ENCODE measurements at regions not wholly inside any gene's neighbourhood (a gene's known extent, or its start where the extent isn't known, plus 50 kb on each side); places are given as distances from the start of the nearest gene placed in this dataset.

DNA sequence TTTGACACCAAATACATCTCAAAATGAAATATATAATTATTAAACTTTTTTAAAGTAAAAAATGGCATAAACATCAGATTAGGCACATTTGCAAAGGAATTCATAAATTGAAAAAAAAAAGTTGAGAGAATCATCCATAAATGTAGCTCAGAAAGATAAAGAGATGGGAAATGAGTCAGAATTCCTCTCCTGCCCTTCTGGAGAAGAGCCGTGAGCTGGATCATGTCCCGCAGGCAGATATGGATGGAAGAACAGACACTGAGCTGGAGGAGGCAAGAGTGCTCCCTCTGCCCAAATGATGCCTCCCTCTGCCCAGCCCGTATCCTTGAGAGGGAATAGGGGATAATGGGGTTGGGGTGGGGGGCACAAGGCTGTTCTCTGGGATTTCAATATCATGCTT lies 190.9 kb downstream of the TFCP2L1 start:
- FAIRE-seq (no peak), ATAC-seq (no peak), DNase-seq (ENCODE audit: low spot score) (no peak)
- Histone ChIP-seq H3K4me2 (ENCODE audit: low read depth, low read length) (no peak overlapping the region), H3K79me2 (ENCODE audit: insufficient read depth, low read length) (no peaks in the 10 kb centered on the region), H3K27me3 (ENCODE audit: control insufficient read depth in 1 of 2, insufficient read depth in 2 of 2, low read length in 2 of 2) (peaks cover 10 to 47% of the 10 kb centered on the region in 2 experiments; a peak in 2 of 5 replicates), H3K4me3 (replicated peaks in 1 of 3; ENCODE audit: insufficient read depth in 1 of 3, low read depth in 2 of 3, low read length in 3 of 3) (no peak overlapping the region), H4K20me1 (ENCODE audit: insufficient read depth, low read length) (no peaks in the 10 kb centered on the region), H3K9ac (ENCODE audit: insufficient read depth, low read depth, low read length) (no peak overlapping the region), H3K4me1 (ENCODE audit: insufficient read depth, low read length) (no peaks in the 10 kb centered on the region), H3K9me3 (ENCODE audit: low read length) (no peaks in the 10 kb centered on the region; the same call in 1 of the 2 replicates), H3K27ac (ENCODE audit: extremely low read length, insufficient read depth, low read length) (no peak overlapping the region), H3K36me3 (replicated peaks in 1 of 2; ENCODE audit: control insufficient read depth in 1 of 2, insufficient read depth in 2 of 2, low read length in 2 of 2) (no peaks in the 10 kb centered on the region), H2AFZ (ENCODE audit: low read length) (no peak overlapping the region)
- BruUV-seq (replicated peaks): no TSS peak
- TF ChIP-seq CBX5 (CRISPR knock-in tag; IDR thresholded peaks at IDR 0.05; ENCODE audit: borderline replicate concordance) (no peak), AGO1 (IDR thresholded peaks at IDR 0.05; ENCODE audit: low read depth, low read length, poor library complexity, severe bottlenecking) (no peak), SMYD3 (CRISPR knock-in tag; IDR thresholded peaks at IDR 0.05) (no peak), POGZ (CRISPR knock-in tag; IDR thresholded peaks at IDR 0.05) (no peak), ZNF839 (CRISPR knock-in tag; IDR thresholded peaks at IDR 0.05; ENCODE audit: borderline replicate concordance) (no peak)
- intact Hi-C loops (cut with micrococcal nuclease; ENCODE audit: unreplicated experiment) (no loop called here), in situ Hi-C loops (cut with HindIII; ENCODE audit: extremely low pct_ligation_motif_present, low pct_unique_long_range_greater_than_20kb) (loop anchor here (10.0 kb wide), 2 partner anchors 231 to 261 kb away; no protein-coding TSS in a partner anchor)
- POLR2A ChIA-PET: no interaction called here
- CTCF ChIA-PET (ENCODE audit: low intra/inter-chr PET ratio, low total read pairs): no interaction called here
- 20% methylated on average over 3 of the region's 3 CpGs for WGBS (ENCODE audit: low lambda C conversion rate)

DNA sequence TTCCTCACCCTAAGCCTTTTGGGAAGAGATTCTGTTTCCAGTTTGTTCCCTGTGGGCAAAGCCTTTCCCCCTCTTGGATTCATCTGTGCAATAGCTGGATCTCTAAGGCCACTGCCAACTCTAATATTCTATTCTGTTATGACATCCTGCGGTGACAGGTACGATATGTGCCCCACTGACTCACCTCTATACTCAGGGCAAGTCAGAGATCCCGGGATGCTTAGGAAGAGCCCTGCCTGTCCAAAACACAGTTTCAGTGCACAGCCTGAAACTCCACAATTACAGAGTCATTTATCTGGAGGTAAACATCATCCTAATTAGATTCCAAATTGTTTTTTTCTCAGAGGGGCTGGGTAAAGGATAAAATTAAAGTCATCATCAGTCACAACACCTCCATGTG lies 190.2 kb downstream of the TFCP2L1 start:
- Histone ChIP-seq H4K20me1 (ENCODE audit: insufficient read depth, low read length) (no peaks in the 10 kb centered on the region), H2AFZ (ENCODE audit: low read length) (no peak overlapping the region), H3K36me3 (replicated peaks in 1 of 2; ENCODE audit: control insufficient read depth in 1 of 2, insufficient read depth in 2 of 2, low read length in 2 of 2) (no peaks in the 10 kb centered on the region), H3K27me3 (ENCODE audit: control insufficient read depth in 1 of 2, insufficient read depth in 2 of 2, low read length in 2 of 2) (peaks cover 11 to 43% of the 10 kb centered on the region in 2 experiments; a peak in 2 of 5 replicates), H3K27ac (ENCODE audit: extremely low read length, insufficient read depth, low read length) (no peak overlapping the region), H3K79me2 (ENCODE audit: insufficient read depth, low read length) (no peaks in the 10 kb centered on the region), H3K9me3 (ENCODE audit: low read length) (no peaks in the 10 kb centered on the region; the same call in 1 of the 2 replicates), H3K4me3 (replicated peaks in 1 of 3; ENCODE audit: insufficient read depth in 1 of 3, low read depth in 2 of 3, low read length in 3 of 3) (no peak overlapping the region), H3K4me2 (ENCODE audit: low read depth, low read length) (no peak overlapping the region), H3K9ac (ENCODE audit: insufficient read depth, low read depth, low read length) (no peak overlapping the region), H3K4me1 (ENCODE audit: insufficient read depth, low read length) (no peaks in the 10 kb centered on the region)
- ChIA-PET CTCF (ENCODE audit: low intra/inter-chr PET ratio, low total read pairs) (interaction anchor here (0.6 to 1.5 kb wide), 2 partner anchors 228 to 261 kb away, joined by 3 to 7 read pairs; no protein-coding TSS in a partner anchor), POLR2A (no interaction called here)
- 31% methylated on average over 3 of the region's 3 CpGs for WGBS (ENCODE audit: low lambda C conversion rate)
- ATAC-seq (0 out of 3 replicates have a peak, but pooled peaks have one; percentile 16), DNase-seq (ENCODE audit: low spot score) (no peak), FAIRE-seq (no peak)
- TF ChIP-seq EZH2 (conservative IDR thresholded peaks at IDR 0.05; ENCODE audit: low read depth, low read length) (no peak), ZBTB1 (CRISPR knock-in tag; IDR thresholded peaks at IDR 0.05; ENCODE audit: borderline replicate concordance) (no peak), ZNF672 (CRISPR knock-in tag; IDR thresholded peaks at IDR 0.05) (no peak)
- in situ Hi-C loops (cut with HindIII; ENCODE audit: extremely low pct_ligation_motif_present, low pct_unique_long_range_greater_than_20kb): loop anchor here (10.0 kb wide), 2 partner anchors 230 to 260 kb away; no protein-coding TSS in a partner anchor
- intact Hi-C loops (cut with micrococcal nuclease; ENCODE audit: unreplicated experiment): loop anchor here (1.0 kb wide), 2 partner anchors 228 to 260 kb away; no protein-coding TSS in a partner anchor
- BruUV-seq (replicated peaks): no TSS peak

All from HepG2 (cell line).